ENCODE measurements at regions not wholly inside any gene's neighbourhood (a gene's known extent, or its start where the extent isn't known, plus 50 kb on each side); places are given as distances from the start of the nearest gene placed in this dataset.
"Not testable (repeated sequence)": the region's sequence is repeated elsewhere in the genome, so short reads cannot be mapped to it uniquely, and the experiment has no call there.

DNA sequence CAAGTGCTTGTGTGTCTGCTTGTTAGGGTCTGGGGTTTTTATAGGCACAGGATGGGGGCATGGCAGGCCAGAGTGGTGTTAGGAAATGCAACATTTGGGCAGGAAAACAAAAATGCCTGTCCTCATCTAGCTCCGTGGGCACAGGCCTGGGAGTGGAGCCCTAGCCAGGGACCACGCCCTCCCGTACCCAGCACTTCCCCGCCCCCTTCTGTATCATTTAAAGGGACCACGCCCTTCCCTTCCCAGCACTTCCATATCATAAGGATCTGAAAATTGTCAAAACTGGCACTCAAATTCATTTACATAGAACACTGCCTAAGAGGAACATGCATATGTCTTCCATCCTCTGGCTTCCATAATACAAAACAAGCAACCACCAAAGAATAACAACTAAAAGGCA is 185.8 kb downstream of the B3GLCT start:
- TF ChIP-seq POLR2A (IDR thresholded peaks at IDR 0.05), result no peak
- TF ChIP-seq, protein P1, sequence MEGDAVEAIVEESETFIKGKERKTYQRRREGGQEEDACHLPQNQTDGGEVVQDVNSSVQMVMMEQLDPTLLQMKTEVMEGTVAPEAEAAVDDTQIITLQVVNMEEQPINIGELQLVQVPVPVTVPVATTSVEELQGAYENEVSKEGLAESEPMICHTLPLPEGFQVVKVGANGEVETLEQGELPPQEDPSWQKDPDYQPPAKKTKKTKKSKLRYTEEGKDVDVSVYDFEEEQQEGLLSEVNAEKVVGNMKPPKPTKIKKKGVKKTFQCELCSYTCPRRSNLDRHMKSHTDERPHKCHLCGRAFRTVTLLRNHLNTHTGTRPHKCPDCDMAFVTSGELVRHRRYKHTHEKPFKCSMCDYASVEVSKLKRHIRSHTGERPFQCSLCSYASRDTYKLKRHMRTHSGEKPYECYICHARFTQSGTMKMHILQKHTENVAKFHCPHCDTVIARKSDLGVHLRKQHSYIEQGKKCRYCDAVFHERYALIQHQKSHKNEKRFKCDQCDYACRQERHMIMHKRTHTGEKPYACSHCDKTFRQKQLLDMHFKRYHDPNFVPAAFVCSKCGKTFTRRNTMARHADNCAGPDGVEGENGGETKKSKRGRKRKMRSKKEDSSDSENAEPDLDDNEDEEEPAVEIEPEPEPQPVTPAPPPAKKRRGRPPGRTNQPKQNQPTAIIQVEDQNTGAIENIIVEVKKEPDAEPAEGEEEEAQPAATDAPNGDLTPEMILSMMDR (IDR thresholded peaks at IDR 0.05), result no peak
- H3K27ac ChIP-seq, result no peak overlapping the region
- intact Hi-C loops (cut with DNase I), result no loop called here
- no peaks in the 10 kb centered on the region for H3K9me3 ChIP-seq
- no peaks in the 10 kb centered on the region for H3K4me1 ChIP-seq
- no peaks in the 10 kb centered on the region for H3K27me3 ChIP-seq
- ATAC-seq (no peak), DNase-seq (no peak)
- no peak overlapping the region for H3K4me3 ChIP-seq
- WGBS (ENCODE audit: insufficient coverage, low coverage, low lambda C conversion rate, missing lambda C conversion rate), result 36% methylated on average over 4 of the region's 5 CpGs
- H3K36me3 ChIP-seq, result no peaks in the 10 kb centered on the region

DNA sequence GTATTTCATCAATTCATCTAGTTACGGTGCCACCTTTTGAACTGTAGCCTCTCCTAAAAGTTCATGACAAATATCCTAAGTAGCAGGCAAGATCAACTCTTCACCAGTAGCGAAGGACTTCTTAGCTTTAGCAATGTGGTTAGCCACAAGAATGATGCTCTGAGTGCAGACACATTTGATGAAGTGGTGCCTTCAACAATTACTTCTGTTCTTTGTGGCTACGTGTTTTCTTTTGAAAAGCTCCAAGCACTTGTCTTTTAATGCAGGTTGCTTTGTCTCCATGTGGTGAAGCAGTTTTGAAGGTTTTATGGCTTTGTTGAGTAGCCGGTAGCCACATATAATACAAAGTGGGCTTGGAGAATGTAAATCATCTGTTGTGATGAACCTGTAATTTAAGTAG is 194.7 kb downstream of the B3GLCT start:
- H3K27me3 ChIP-seq, result no peaks in the 10 kb centered on the region
- intact Hi-C loops (cut with DNase I), result no loop called here
- no peak for TF ChIP-seq POLR2A (IDR thresholded peaks at IDR 0.05)
- TF ChIP-seq, protein P1 (IDR thresholded peaks at IDR 0.05), result no peak
- DNase-seq (no peak), ATAC-seq (no peak)
- WGBS (ENCODE audit: insufficient coverage, low coverage, low lambda C conversion rate, missing lambda C conversion rate), result 58% methylated on average over 4 of the region's 4 CpGs
- H3K9me3 ChIP-seq, result no peaks in the 10 kb centered on the region
- H3K36me3 ChIP-seq, result no peaks in the 10 kb centered on the region
- H3K4me1 ChIP-seq, result no peaks in the 10 kb centered on the region
- H3K27ac ChIP-seq, result no peak overlapping the region
- H3K4me3 ChIP-seq, result no peak overlapping the region

DNA sequence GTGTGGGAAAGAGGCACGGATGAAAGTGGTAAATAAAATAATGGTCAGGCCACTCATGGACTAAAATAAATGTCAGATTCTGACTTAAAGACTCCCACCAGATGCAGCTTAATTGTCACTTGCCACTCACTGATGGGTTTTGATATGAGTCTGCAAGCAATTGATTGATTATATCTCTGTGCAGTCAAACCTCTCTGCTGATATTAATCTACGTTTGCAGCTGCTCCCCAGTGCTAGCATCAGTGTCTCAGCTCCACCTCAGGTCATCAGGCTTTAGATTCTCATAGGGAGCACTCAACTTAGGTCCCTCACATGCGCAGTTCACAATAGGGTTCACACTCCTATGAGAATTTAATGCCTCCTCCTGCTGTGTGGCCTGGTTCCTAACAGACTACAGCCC is 195.3 kb downstream of the B3GLCT start:
- DNase-seq (no peak), ATAC-seq (no peak)
- Histone ChIP-seq H3K27ac (no peak overlapping the region), H3K9me3 (no peaks in the 10 kb centered on the region), H3K27me3 (no peaks in the 10 kb centered on the region), H3K4me3 (no peak overlapping the region), H3K4me1 (no peaks in the 10 kb centered on the region), H3K36me3 (no peaks in the 10 kb centered on the region)
- 53% methylated on average over 3 of the region's 3 CpGs for WGBS (ENCODE audit: insufficient coverage, low coverage, low lambda C conversion rate, missing lambda C conversion rate)
- TF ChIP-seq, protein P1 (IDR thresholded peaks at IDR 0.05), result no peak
- TF ChIP-seq POLR2A (IDR thresholded peaks at IDR 0.05), result no peak
- intact Hi-C loops (cut with DNase I), result no loop called here

DNA sequence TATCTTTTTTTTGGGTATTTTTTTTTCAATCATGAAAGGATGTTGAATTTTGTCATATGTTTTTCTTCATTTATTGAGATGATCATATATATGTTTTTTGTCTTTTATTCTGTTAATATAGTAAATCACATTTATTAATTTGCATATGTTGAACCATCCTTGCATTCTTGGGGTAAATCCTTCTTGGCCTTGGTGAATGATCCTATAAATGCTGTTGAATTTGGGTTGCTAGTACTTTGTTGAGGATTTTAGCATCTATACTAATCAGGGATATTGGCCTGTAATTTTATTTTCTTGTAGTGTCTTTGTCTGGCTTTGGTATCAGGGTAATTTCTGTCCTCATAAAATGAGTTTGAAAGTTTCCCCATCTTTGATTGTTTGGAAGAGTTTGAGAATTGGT is 199.9 kb downstream of the B3GLCT start:
- no peaks in the 10 kb centered on the region for H3K9me3 ChIP-seq
- H3K4me3 ChIP-seq, result no peak overlapping the region
- intact Hi-C loops (cut with DNase I), result no loop called here
- H3K27ac ChIP-seq, result no peak overlapping the region
- H3K4me1 ChIP-seq, result no peaks in the 10 kb centered on the region
- ATAC-seq, result no peak
- no peak for DNase-seq
- no peaks in the 10 kb centered on the region for H3K27me3 ChIP-seq
- TF ChIP-seq, protein P1 (IDR thresholded peaks at IDR 0.05), result no peak
- TF ChIP-seq POLR2A (IDR thresholded peaks at IDR 0.05), result no peak
- no peaks in the 10 kb centered on the region for H3K36me3 ChIP-seq

DNA sequence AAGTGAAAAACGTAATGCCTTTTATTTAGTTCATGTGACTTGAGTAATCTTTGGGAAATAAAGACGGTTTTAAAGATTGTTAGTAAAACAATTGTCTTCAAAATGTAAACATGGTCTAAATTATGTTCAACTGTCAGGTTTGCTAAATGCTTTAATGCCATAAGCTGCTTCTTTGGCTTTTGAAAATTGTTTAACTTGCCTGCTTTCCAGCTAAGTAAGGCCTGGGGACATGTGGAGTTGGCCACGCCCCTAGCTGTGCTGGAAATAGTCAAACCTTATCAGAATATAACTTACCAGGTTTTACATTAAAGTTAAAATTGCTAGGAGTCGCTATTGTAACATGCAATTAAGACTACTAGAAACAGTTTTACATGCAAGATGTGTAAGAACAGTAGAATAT is 203.9 kb downstream of the B3GLCT start:
- H3K27me3 ChIP-seq; H3K4me3 ChIP-seq; ATAC-seq; H3K4me1 ChIP-seq; DNase-seq; H3K27ac ChIP-seq; H3K9me3 ChIP-seq; H3K36me3 ChIP-seq; intact Hi-C loops (cut with DNase I): not testable (repeated sequence)
- WGBS (ENCODE audit: insufficient coverage, low coverage, low lambda C conversion rate, missing lambda C conversion rate), result 56% methylated on average over 4 of the region's 4 CpGs
